Naive thymus-derived CD4-positive, alpha-beta T cell (primary cell): ENCODE measurements at regions not wholly inside any gene's neighbourhood (a gene's known extent, or its start where the extent isn't known, plus 50 kb on each side); places are given as distances from the start of the nearest gene placed in this dataset.

Experiments used
- ATAC-seq: fragments of 150-1000 bp; cut with Tn5 transposase; 2 replicates; pipeline ENCODE4 v1.10.0; 2021; ENCODE audit warnings: mild to moderate bottlenecking, moderate library complexity
- CTCF ChIA-PET: fragments of 350-600 bp; sonication (Branson Sonifier 250); formaldehyde crosslinking; loops from one replicate; lab custom pipeline; 2021; ENCODE audit warnings: antibody characterized with exemption; lab: Charles Lee
- POLR2A ChIA-PET: fragments of 350-600 bp; sonication (Branson Sonifier 250); formaldehyde crosslinking; loops from one replicate; lab custom pipeline; 2021; ENCODE audit warnings: antibody characterized with exemption, inconsistent platforms; lab: Charles Lee
- DNase-seq, 9 donors: peaks; one replicate each; pipeline versions ENCODE4 v3.0.0 to v3.0.0-alpha.2; 2020 to 2022; ENCODE audit warnings: mixed read lengths in 1 of 9
- H3K27ac ChIP-seq: one replicate; pipeline ENCODE4 v1.7.0; 2013; ENCODE audit warnings: mild to moderate bottlenecking, low read depth, low read length, moderate library complexity
- H3K27me3 ChIP-seq, 2 donors: one replicate each; pipeline ENCODE4 v1.7.0; 2013; ENCODE audit warnings: low read length in 2 of 2, mild to moderate bottlenecking in 2 of 2, moderate library complexity in 2 of 2; ENCODE audit not compliant: control insufficient read depth in 2 of 2, insufficient read depth in 2 of 2
- H3K36me3 ChIP-seq, 3 experiments: 1 replicate in 2 of 3; 2 replicates in 1 of 3; pipeline ENCODE4 v1.7.0; 2013; ENCODE audit warnings: low read length in 3 of 3, mild to moderate bottlenecking in 3 of 3, moderate library complexity in 1 of 3; ENCODE audit not compliant: insufficient read depth in 3 of 3, control insufficient read depth in 2 of 3
- H3K4me1 ChIP-seq, 2 donors: one replicate each; pipeline ENCODE4 v1.7.0; 2013; ENCODE audit warnings: low read length in 2 of 2, mild to moderate bottlenecking in 2 of 2, moderate library complexity in 1 of 2; ENCODE audit not compliant: control insufficient read depth in 2 of 2, insufficient read depth in 2 of 2
- H3K4me3 ChIP-seq: 2 replicates; pipeline ENCODE4 v1.7.0; 2013; ENCODE audit warnings: mild to moderate bottlenecking, low read length
- H3K9me3 ChIP-seq, 3 experiments: 1 replicate in 2 of 3; 2 replicates in 1 of 3; pipeline ENCODE4 v1.7.0; 2013; ENCODE audit warnings: low read length in 3 of 3; ENCODE audit not compliant: control insufficient read depth in 2 of 3
- H3K27ac Mint-ChIP-seq, 9 donors: one replicate each; pipeline ENCODE4 v1.8.0; 2020 to 2022; ENCODE audit warnings: mixed read lengths in 9 of 9, mild to moderate bottlenecking in 8 of 9, moderate library complexity in 5 of 9, inconsistent platforms in 2 of 9
- H3K27me3 Mint-ChIP-seq, 5 donors: one replicate each; pipeline ENCODE4 v1.8.0; 2021 to 2022; ENCODE audit warnings: mixed read lengths in 5 of 5, mild to moderate bottlenecking in 1 of 5
- H3K36me3 Mint-ChIP-seq, 5 donors: one replicate each; pipeline ENCODE4 v1.8.0; 2020 to 2022; ENCODE audit warnings: mixed read lengths in 5 of 5, mild to moderate bottlenecking in 3 of 5, inconsistent platforms in 1 of 5
- H3K4me1 Mint-ChIP-seq, 7 donors: one replicate each; pipeline ENCODE4 v1.8.0; 2020 to 2022; ENCODE audit warnings: mixed read lengths in 7 of 7, mild to moderate bottlenecking in 3 of 7, inconsistent platforms in 1 of 7
- H3K4me3 Mint-ChIP-seq, 10 donors: one replicate each; pipeline ENCODE4 v1.8.0; 2020 to 2022; ENCODE audit warnings: mild to moderate bottlenecking in 10 of 10, mixed read lengths in 10 of 10, moderate library complexity in 6 of 10, inconsistent platforms in 2 of 10
- H3K9me3 Mint-ChIP-seq, 11 donors: one replicate each; pipeline ENCODE4 v1.8.0; 2020 to 2022; ENCODE audit warnings: mixed read lengths in 11 of 11, mild to moderate bottlenecking in 4 of 11, inconsistent platforms in 1 of 11, moderate library complexity in 1 of 11
- intact Hi-C, 2 donors: fragments of 100-400 bp; cut with micrococcal nuclease; formaldehyde crosslinking; loops; one replicate each; pipeline ENCODE4 v1.15.1; 2023

- Mint-ChIP-seq H3K27ac (no peak overlapping the region), H3K4me1 (no peaks in the 10 kb centered on the region), H3K9me3 (peaks cover 4 to 36% (median 15%) of the 10 kb centered on the region in 11 donors), H3K27me3 (no peaks in the 10 kb centered on the region), H3K36me3 (peaks cover 0 to 4% (median 0%) of the 10 kb centered on the region in 5 donors), H3K4me3 (no peak overlapping the region)
- H3K4me3 ChIP-seq: no peak overlapping the region
- H3K27ac ChIP-seq: no peak overlapping the region
- POLR2A ChIA-PET: no interaction called here
- DNase-seq (no peak), ATAC-seq (no peak)
- intact Hi-C loops: no loop called here
- CTCF ChIA-PET: no interaction called here
- H3K4me1 ChIP-seq: no peaks in the 10 kb centered on the region
- no peaks in the 10 kb centered on the region for H3K36me3 ChIP-seq
- H3K27me3 ChIP-seq: no peaks in the 10 kb centered on the region
- H3K9me3 ChIP-seq: peaks cover 0 to 8% (median 0%) of the 10 kb centered on the region in 3 experiments
Observed at GRCh38 chr14:44379292-44379977, 127.6 kb downstream of the FSCB start.

GRCh38 chr14:44374906-44375305 lies 132.2 kb downstream of the FSCB start:
- Mint-ChIP-seq H3K4me1 (no peaks in the 10 kb centered on the region), H3K27ac (no peak overlapping the region), H3K27me3 (no peaks in the 10 kb centered on the region), H3K9me3 (peaks cover 8 to 32% (median 17%) of the 10 kb centered on the region in 11 donors), H3K4me3 (no peak overlapping the region), H3K36me3 (peaks cover 0 to 4% (median 0%) of the 10 kb centered on the region in 5 donors)
- no peak overlapping the region for H3K27ac ChIP-seq
- H3K4me1 ChIP-seq: no peaks in the 10 kb centered on the region
- no peaks in the 10 kb centered on the region for H3K36me3 ChIP-seq
- DNase-seq: no peak
- POLR2A ChIA-PET: no interaction called here
- intact Hi-C loops: no loop called here
- no peaks in the 10 kb centered on the region for H3K27me3 ChIP-seq
- CTCF ChIA-PET: no interaction called here
- peaks cover 0 to 8% (median 0%) of the 10 kb centered on the region in 3 experiments for H3K9me3 ChIP-seq
- H3K4me3 ChIP-seq: no peak overlapping the region
- no peak for ATAC-seq

GRCh38 chr14:44372807-44373489 lies 134.1 kb downstream of the FSCB start:
- Mint-ChIP-seq H3K4me1 (no peaks in the 10 kb centered on the region), H3K4me3 (no peak overlapping the region), H3K36me3 (peaks cover 0 to 4% (median 0%) of the 10 kb centered on the region in 5 donors), H3K27ac (no peak overlapping the region), H3K27me3 (no peaks in the 10 kb centered on the region), H3K9me3 (peaks cover 8 to 28% (median 17%) of the 10 kb centered on the region in 11 donors)
- POLR2A ChIA-PET: no interaction called here
- Histone ChIP-seq H3K9me3 (peaks cover 0 to 6% (median 0%) of the 10 kb centered on the region in 3 experiments), H3K36me3 (no peaks in the 10 kb centered on the region), H3K4me1 (no peaks in the 10 kb centered on the region), H3K27ac (no peak overlapping the region), H3K4me3 (no peak overlapping the region), H3K27me3 (no peaks in the 10 kb centered on the region)
- intact Hi-C loops: no loop called here
- CTCF ChIA-PET: no interaction called here
- ATAC-seq (no peak), DNase-seq (no peak)

- ChIA-PET POLR2A (no interaction called here), CTCF (no interaction called here)
- Mint-ChIP-seq H3K4me3 (no peak overlapping the region), H3K4me1 (no peaks in the 10 kb centered on the region), H3K36me3 (no peaks in the 10 kb centered on the region), H3K27me3 (no peaks in the 10 kb centered on the region), H3K27ac (no peak overlapping the region), H3K9me3 (peaks cover 1 to 21% (median 12%) of the 10 kb centered on the region in 11 donors)
- no peaks in the 10 kb centered on the region for H3K36me3 ChIP-seq
- H3K4me1 ChIP-seq: no peaks in the 10 kb centered on the region
- H3K9me3 ChIP-seq: no peaks in the 10 kb centered on the region
- intact Hi-C loops: no loop called here
- H3K27ac ChIP-seq: no peak overlapping the region
- DNase-seq (no peak), ATAC-seq (no peak)
- no peak overlapping the region for H3K4me3 ChIP-seq
- H3K27me3 ChIP-seq: no peaks in the 10 kb centered on the region
Observed at GRCh38 chr14:44372231-44372630, 134.9 kb downstream of the FSCB start.

GRCh38 chr14:44370727-44371126 lies 136.4 kb downstream of the FSCB start:
- DNase-seq (no peak), ATAC-seq (no peak)
- H3K4me1 Mint-ChIP-seq: no peaks in the 10 kb centered on the region
- Histone ChIP-seq H3K27me3 (no peaks in the 10 kb centered on the region), H3K4me1 (no peaks in the 10 kb centered on the region), H3K9me3 (no peaks in the 10 kb centered on the region), H3K4me3 (no peak overlapping the region), H3K36me3 (no peaks in the 10 kb centered on the region), H3K27ac (no peak overlapping the region)
- ChIA-PET CTCF (no interaction called here), POLR2A (no interaction called here)
- H3K9me3 Mint-ChIP-seq: peaks cover under 1 to 12% (median 6%) of the 10 kb centered on the region in 11 donors
- H3K27ac Mint-ChIP-seq: no peak overlapping the region
- H3K36me3 Mint-ChIP-seq: no peaks in the 10 kb centered on the region
- intact Hi-C loops: no loop called here
- no peaks in the 10 kb centered on the region for H3K27me3 Mint-ChIP-seq
- H3K4me3 Mint-ChIP-seq: no peak overlapping the region

- no peaks in the 10 kb centered on the region for H3K36me3 ChIP-seq
- Mint-ChIP-seq H3K9me3 (peaks cover 0 to 16% (median 5%) of the 10 kb centered on the region in 11 donors), H3K4me1 (no peaks in the 10 kb centered on the region), H3K27me3 (no peaks in the 10 kb centered on the region), H3K36me3 (no peaks in the 10 kb centered on the region), H3K27ac (no peak overlapping the region), H3K4me3 (no peak overlapping the region)
- no peak for DNase-seq
- POLR2A ChIA-PET: no interaction called here
- H3K27ac ChIP-seq: no peak overlapping the region
- H3K27me3 ChIP-seq: no peaks in the 10 kb centered on the region
- CTCF ChIA-PET: no interaction called here
- intact Hi-C loops: no loop called here
- H3K4me1 ChIP-seq: no peaks in the 10 kb centered on the region
- H3K9me3 ChIP-seq: no peaks in the 10 kb centered on the region
- no peak for ATAC-seq
- H3K4me3 ChIP-seq: no peak overlapping the region
Observed at GRCh38 chr14:44369401-44370123, 137.5 kb downstream of the FSCB start.
